ENCODE measurements at regions not wholly inside any gene's neighbourhood (a gene's known extent, or its start where the extent isn't known, plus 50 kb on each side); places are given as distances from the start of the nearest gene placed in this dataset.

- TF ChIP-seq TAF1 (IDR thresholded peaks at IDR 0.05; ENCODE audit: borderline replicate concordance, low read depth, low read length) (no peak), POLR2A (IDR thresholded peaks at IDR 0.05; ENCODE audit: low read depth, low read length) (no peak)
Measured at GRCh38 chr1:172948457-172948856, 102.3 kb downstream of the TNFSF18 start.

All from GM12892 (cell line).